Breast epithelium (tissue), 3 donors: ENCODE measurements at regions not wholly inside any gene's neighbourhood (a gene's known extent, or its start where the extent isn't known, plus 50 kb on each side); places are given as distances from the start of the nearest gene placed in this dataset.

Source experiments
- POLR2A ChIP-seq: fragments of 450-650 bp; IDR thresholded peaks from one replicate; pipeline ENCODE4 v1.6.1; 2016; ENCODE audit warnings: antibody characterized with exemption, mild to moderate bottlenecking, moderate library complexity
- POLR2AphosphoS5 ChIP-seq, 3 donors: sonication (generic); formaldehyde crosslinking; IDR thresholded peaks; one replicate each; pipeline ENCODE4 v1.6.1; 2017; ENCODE audit warnings: antibody characterized with exemption in 3 of 3
- TF ChIP-seq, protein P1 (sequence below), 3 donors: fragments of 450-650 bp; IDR thresholded peaks; one replicate each; pipeline ENCODE4 v1.5.1; 2016 to 2017; ENCODE audit warnings: antibody characterized with exemption in 3 of 3, mild to moderate bottlenecking in 3 of 3, moderate library complexity in 3 of 3

DNA sequence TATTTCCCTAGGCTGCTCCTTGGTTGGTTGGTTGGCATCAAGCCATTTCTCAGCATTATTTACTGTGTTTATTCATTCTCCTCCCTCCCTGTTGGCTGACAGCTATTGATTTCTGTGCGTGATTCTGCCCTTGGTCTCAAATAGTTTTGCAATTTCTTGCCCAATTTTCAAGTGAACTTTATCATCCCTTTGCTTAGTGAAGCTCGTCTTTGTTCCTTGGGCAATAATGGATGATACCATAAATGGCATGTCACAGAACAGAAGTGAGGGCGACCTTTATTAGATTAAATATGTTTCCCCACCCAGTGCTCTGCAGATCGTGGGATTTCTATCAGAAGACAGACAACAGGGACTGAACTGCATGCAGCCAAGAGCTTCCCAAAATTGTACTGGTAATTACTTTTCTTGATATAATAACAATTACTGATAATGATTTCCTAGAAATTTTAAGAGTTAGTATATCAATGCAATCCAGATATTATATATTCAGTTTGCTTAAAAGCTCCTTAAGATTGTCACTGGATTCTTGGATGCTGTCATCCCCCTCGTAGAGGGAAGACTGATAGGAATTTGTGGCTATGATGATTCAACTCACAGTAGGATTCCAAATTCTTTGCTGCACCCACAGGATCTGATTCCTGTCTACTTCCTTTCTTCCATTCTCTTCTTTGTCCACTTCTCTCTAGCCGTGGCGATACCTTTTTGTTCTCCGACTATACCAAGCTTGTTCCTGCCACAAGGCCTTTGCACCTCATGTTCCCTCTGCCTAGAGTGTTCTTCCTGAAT, 122.1 kb upstream of the KAZN start:
- no peak for TF ChIP-seq POLR2AphosphoS5 (IDR thresholded peaks at IDR 0.05)
- TF ChIP-seq, protein P1, sequence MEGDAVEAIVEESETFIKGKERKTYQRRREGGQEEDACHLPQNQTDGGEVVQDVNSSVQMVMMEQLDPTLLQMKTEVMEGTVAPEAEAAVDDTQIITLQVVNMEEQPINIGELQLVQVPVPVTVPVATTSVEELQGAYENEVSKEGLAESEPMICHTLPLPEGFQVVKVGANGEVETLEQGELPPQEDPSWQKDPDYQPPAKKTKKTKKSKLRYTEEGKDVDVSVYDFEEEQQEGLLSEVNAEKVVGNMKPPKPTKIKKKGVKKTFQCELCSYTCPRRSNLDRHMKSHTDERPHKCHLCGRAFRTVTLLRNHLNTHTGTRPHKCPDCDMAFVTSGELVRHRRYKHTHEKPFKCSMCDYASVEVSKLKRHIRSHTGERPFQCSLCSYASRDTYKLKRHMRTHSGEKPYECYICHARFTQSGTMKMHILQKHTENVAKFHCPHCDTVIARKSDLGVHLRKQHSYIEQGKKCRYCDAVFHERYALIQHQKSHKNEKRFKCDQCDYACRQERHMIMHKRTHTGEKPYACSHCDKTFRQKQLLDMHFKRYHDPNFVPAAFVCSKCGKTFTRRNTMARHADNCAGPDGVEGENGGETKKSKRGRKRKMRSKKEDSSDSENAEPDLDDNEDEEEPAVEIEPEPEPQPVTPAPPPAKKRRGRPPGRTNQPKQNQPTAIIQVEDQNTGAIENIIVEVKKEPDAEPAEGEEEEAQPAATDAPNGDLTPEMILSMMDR (IDR thresholded peaks at IDR 0.05): no peak
- TF ChIP-seq POLR2A: no peak
